GM21717 (cell line): ENCODE measurements at regions not wholly inside any gene's neighbourhood (a gene's known extent, or its start where the extent isn't known, plus 50 kb on each side); places are given as distances from the start of the nearest gene placed in this dataset.
"Not testable (repeated sequence)": the region's sequence is repeated elsewhere in the genome, so short reads cannot be mapped to it uniquely, and the experiment has no call there.

Source experiments
- ATAC-seq: cut with Tn5 transposase; IDR thresholded peaks from one replicate; pipeline ENCODE4 v1.9.1; 2021; ENCODE audit warnings: mild to moderate bottlenecking, moderate library complexity; ENCODE audit not compliant: unreplicated experiment

DNA sequence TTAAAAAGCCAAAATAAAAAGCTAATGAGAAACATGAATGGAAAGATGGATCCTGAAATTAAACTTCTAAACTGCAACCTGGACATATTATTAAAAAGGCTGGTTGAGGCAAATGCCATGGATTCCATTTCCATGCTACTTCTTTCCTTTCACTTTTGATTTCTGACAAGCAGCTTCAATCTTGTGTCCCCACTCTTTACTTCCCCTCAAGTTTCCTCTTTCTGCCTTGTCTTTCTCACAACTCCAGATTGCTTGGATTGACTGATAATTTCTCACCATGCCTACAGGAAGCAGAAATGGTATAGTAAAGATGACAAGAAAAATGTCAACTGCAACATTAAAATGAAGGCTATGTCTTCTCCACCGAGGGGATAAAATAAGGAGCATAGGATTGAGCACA lies 1136.7 kb downstream of the TUSC7 start:
- no peak for ATAC-seq

DNA sequence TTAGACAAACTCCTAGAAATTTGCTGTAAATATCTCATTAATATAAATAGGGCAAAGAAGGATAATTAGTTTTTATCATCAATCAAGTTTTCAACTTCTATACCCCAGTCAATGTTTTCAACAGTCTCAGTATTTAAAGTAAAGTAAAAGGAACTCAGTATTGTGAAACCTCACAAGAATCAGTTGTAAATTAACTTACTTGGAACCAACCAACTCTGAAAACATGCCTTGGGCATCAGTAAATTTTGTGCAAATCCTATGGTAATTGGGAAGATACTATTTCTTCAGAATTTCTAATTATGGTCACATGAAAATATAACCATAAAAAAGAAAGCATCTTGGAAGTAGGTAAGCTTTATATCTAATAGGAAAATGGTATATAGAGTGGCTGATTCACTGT lies 1139.0 kb downstream of the TUSC7 start:
- ATAC-seq = no peak

GRCh38 chr3:117853923-117854668 lies 1144.5 kb downstream of the TUSC7 start:
- ATAC-seq = no peak

- ATAC-seq = no peak
Observed at GRCh38 chr3:117856354-117856753, 1146.8 kb downstream of the TUSC7 start.

DNA sequence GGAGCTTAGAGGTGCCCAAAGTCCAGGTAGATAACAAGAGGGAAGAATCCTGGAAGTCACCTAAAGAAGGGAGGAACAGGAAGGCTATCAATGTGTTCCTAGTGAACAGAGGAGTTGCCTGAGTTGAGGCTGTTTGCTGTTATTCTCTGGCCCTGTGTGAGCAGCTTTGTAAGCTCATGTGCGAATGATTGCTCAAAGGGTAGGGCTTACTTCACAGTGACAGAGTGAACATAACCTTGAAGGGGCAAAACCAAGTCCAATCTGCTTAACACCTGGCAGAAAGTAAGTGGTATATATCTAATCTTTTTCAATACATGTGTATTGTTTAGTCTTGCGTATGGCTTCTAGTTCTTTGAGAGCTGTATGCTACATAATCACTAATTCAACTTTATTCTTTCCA lies 1153.6 kb downstream of the TUSC7 start:
- no peak for ATAC-seq

DNA sequence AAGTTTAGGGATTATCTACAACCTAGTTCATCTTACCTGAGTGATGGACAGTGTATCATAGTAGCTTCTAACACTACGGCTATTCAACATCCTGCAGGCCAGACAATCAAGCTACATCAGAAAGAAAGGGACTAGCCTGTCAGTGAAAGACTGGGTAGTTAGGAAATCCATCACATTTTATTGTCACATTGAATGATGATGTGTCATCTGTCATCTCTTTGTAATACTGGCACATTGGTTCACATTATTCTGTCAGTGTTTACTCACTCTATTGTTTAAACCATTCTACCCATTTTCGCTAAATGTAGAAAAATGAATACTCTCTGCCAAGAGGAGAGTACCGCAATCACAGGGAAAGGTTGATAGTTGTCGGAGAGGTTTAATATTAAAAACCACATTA lies 1155.8 kb downstream of the TUSC7 start:
- ATAC-seq = no peak

DNA sequence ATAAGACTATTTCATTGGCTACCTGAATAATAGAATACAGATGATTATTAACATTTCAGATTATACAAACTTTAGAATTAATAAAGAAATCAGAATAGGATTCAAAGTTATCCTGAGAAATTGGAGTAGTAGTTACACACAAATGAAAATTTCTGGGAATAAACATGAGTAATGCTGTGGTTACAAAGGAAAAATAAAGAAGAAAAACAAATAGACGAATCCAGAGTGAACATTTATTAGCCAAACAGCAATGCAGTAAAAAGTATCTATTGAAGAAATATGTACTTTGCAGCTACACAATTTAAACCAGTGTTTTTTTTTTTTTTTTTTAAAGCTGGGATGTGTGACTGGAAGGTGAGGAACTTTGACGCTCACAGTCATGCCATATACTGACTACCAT lies 1159.2 kb downstream of the TUSC7 start:
- no peak for ATAC-seq

- no peak for ATAC-seq
Observed at GRCh38 chr3:117871934-117872333, 1162.4 kb downstream of the TUSC7 start.

DNA sequence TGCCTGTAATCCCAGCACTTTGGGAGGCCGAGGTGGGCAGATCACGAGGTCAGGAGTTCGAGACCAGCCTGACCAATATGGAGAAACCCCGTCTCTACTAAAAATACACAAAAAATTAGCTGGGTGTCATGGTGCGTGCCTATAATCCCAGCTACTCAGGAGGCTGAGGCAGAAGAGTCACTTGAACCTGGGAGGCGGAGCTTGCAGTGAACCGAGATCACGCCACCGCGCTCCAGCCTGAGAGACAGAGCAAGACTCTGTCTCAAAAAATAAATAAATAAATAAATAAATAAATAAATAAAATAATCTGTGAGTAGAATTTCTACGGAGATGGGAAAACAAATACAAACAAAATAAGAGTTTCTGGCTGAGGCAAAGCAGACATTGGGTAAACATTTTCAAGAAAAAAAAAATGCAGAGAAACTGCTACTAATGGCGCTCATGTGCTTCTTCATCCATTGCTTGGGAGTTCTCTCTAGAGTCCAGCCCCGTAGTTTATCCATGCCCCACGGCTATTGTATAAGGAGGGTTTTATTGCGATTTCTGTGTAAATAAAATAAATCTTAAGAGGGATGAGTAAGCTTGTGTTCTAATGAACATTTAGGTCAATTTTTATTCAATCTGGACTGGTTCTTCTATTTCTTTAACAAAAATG lies 1161.9 kb downstream of the IGSF11 start:
- ATAC-seq = not testable (repeated sequence)

- ATAC-seq = no peak
Observed at GRCh38 chr3:117873249-117873600, 1161.4 kb downstream of the IGSF11 start.

GRCh38 chr3:117874028-117874690 lies 1160.5 kb downstream of the IGSF11 start:
- no peak for ATAC-seq

- ATAC-seq = no peak
Observed at GRCh38 chr3:117874904-117875874, 1159.5 kb downstream of the IGSF11 start.

DNA sequence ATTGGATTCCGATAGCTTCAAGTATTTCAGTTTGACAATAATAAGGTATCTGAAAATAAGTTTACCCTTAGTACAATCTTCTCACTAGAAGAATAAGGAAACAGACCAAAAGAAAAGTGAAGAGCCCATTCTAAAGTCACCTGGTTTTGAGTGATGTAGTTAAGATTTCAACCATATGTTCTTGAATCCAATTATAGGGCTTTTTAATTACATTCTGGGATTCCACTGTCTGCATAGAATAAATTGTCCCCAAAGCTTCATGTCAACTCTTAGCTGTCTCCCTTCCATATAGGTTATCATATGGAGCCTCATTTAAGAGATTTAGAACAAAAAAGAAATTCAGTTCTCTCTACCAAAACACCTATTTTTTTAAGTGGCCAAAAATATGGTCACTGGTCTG lies 1158.8 kb downstream of the IGSF11 start:
- no peak for ATAC-seq

- no peak for ATAC-seq
Observed at GRCh38 chr3:117880638-117881037, 1154.0 kb downstream of the IGSF11 start.

DNA sequence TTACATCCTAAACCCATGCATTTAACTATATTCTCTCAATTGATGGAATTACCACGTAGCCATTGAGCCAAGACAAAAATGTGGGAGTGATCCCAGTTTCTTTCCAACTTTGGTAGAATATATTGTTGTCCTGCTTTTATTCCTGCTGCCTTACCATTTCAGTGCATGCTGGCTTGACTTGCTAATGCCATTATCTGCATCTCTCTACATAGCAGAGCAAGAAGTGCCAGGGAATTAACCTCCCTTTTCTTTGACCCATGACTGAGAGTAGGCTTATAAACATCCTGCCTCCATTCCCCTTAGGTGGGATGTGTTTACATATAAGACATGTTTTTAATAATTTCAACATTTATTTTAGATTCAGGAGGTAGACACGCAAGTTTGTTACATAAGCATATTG lies 1153.4 kb downstream of the IGSF11 start:
- ATAC-seq = no peak

- ATAC-seq = no peak
Observed at GRCh38 chr3:117885011-117885441, 1149.6 kb downstream of the IGSF11 start.

GRCh38 chr3:117886147-117886546 lies 1148.5 kb downstream of the IGSF11 start:
- no peak for ATAC-seq

GRCh38 chr3:117887031-117887430 lies 1147.6 kb downstream of the IGSF11 start:
- no peak for ATAC-seq

DNA sequence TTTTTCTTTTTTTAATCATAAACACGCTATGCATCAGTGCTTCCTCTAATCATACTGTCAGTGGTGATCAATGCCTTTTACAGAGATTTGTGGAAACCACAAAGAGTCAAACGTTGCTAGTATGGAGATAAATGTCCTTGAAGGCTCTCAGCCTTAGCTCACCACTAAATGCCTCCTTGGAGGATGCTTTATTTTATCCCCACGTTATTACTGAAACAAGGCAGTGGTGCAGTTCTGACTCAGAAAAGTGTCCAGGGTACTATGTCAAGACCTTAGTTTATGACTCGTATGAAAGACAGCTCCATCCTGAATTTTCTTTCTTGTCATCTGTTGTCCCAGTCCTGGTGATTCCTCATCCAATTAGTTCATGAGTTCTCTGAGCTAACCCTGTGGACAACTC lies 1146.7 kb downstream of the IGSF11 start:
- ATAC-seq = no peak

DNA sequence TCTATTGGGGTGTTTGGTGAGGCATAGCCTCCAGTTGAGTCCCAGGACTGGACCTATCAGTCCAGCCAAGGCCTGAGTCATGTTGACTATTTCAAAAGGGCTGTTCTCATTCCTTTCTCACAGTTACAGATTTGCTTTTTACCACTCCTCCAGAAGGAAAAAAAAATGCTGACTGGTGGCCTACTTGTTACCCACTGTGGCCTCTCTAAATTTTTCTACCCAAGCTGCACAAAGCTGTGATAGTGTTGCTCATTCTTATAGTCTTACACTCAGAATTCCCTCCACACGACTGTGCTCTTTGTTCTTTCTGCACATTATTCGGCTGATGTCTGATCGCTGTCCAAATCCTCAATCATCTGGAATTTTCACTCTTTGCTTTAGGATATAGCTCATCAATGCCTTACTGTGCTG lies 1142.2 kb downstream of the IGSF11 start:
- no peak for ATAC-seq

GRCh38 chr3:117893001-117893400 lies 1141.6 kb downstream of the IGSF11 start:
- ATAC-seq = no peak
